ENCODE measurements at regions not wholly inside any gene's neighbourhood (a gene's known extent, or its start where the extent isn't known, plus 50 kb on each side); places are given as distances from the start of the nearest gene placed in this dataset.
"Not testable (repeated sequence)": the region's sequence is repeated elsewhere in the genome, so short reads cannot be mapped to it uniquely, and the experiment has no call there.

DNA sequence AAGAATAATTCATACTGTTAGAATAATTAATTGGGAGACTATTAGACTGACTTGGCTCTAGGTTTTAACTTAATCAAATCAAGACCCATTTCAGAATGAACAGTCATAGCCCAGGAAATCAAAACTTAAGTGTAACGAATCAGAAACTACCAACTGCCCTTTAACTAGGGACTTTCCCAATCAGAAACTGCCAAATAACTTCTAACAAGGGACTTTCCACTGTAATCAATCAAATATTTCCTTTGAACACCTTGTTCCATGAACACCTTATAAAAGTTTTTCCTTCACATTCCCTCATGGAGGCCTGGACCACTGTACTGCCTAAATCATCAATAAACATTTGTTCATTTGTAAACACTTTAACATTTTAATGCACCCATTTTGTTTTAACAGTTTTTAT lies 1054.7 kb upstream of the TMPRSS15 start:
- FAIRE-seq = no peak

DNA sequence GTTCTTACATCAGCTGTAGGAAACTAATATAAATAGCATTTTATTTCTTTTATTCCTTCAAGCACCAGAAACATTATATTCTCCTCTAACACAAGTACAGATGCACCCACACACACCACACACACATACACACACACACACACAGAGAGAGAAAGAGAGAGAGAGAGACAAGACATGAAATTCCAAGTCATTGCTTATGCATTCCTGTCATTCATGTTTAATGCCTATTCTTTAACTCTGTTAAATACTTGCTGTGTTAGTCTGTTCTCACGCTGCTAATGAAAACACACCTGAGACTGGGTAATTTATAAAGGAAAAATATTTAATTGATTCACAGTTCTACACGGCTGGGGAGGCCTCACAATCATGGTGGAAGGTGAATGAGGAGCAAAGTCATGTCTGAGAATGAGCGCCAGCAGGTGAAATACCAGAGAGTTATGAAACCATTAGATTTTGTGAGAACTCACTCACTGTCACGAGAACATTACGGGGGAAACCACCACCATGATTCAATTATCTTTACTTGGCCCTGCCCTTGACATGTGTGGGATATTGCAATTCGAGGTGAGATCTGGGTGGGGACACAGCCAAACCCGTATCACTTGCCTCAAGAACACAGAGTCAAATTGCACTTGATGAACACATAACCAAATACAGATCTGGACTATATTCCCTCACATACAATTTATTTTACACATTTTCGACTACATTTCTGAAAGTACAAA lies 1058.1 kb upstream of the TMPRSS15 start:
- no peak for FAIRE-seq

DNA sequence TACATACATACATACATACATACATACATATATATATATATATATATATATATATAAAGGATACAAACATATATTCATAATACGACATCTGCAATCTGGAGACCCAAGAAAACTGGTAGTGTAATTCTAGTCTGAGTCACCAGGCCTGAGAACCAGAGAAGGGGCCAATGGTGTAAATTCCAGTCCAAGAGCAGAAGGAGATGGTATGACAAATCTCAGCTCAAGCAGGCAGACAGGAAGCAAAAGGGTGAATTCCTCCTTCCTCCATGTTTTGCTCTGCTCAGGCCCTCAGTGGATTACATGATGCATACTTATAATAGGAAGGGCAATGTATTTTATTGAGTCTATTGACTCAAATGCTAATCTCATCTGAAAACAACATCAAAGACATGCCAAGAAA lies 1060.4 kb upstream of the TMPRSS15 start:
- no peak for FAIRE-seq

DNA sequence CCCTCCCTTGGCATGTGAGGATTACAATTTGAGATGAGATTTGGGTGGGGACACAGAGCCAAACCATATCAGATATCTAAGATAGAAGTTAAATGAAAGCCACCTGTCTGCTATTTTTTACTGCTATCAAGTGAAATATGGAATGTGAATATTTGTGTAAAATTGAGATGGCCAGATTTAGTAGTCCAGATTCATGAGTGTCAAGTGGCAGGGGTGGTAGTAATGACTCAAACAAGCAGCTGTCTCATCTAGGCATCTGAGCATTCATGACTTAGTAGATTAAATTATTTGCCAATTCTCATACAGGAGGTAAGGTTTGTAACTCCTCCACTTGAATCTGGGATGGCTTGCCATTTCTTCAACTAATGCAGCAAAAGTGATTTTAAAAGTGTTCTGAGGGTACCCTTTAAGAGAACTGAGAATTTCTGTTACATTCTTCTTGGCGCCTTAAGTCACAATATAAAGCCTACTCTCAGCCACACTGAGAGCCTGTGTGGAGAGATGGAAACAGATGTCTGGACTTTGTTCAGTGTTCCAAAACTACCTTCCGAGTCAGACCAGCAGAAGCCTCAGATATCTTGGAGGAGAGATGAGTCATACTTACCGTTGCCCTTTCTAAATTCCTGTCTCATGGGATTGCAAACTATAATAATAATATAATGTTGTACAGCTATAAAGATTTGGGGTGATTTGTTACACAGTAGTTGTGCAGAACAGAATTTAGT lies 1065.6 kb upstream of the TMPRSS15 start:
- FAIRE-seq = no peak

DNA sequence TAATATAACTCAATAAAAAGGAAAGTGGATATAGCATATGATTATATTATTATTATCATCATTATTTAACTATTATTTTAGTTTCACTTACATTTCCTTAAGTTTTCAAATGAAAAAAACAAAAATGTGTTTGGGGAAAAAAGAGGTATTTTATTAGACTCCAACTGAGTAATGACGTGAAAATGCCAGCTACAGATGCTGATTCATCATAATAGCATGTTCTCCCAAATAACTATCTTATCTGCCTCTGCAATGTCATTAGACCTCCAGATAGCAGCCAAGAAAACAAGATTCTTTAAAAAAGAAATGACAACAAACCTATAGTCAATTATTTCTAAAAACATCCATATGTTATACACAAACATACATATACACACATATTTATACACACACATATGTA lies 1071.9 kb upstream of the TMPRSS15 start:
- no peak for FAIRE-seq

DNA sequence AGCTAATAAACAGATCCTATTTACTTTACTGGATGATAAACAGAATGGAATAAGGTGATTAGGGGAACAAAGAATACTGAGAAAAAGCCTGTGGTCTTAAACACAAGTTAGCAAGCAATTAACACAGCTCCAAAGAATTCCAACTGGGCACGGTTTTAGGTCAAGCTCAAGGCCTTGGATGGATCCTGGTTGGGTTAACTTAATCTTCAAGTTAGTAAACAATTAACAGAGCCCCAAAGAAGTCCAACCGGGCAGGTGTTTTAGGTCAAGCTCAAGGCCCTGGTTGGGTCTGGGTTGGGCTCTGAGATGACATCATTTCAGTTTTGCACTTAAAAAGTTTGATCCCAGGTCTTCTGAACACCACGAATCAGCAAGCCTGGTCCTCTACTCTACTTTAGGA lies 1086.3 kb upstream of the TMPRSS15 start:
- FAIRE-seq = no peak

DNA sequence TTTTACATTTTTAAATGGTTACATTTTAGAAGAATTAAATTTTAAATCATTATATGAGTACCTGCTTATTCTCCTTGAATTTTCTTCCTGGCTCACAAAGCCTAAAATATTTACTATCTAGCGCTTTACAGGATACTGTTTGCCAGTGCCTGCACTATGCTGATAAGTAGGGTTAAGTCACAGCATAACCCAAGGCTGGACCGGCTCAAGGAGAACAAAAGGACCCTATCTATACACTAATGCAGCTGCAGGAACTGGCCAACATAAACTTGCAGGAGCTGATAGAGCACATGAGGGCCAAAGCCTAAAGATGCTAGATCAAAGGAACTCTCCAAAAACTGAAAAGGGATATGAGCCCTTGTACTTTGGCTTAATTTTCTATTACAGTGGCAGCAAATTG lies 1086.9 kb upstream of the TMPRSS15 start:
- no peak for FAIRE-seq

DNA sequence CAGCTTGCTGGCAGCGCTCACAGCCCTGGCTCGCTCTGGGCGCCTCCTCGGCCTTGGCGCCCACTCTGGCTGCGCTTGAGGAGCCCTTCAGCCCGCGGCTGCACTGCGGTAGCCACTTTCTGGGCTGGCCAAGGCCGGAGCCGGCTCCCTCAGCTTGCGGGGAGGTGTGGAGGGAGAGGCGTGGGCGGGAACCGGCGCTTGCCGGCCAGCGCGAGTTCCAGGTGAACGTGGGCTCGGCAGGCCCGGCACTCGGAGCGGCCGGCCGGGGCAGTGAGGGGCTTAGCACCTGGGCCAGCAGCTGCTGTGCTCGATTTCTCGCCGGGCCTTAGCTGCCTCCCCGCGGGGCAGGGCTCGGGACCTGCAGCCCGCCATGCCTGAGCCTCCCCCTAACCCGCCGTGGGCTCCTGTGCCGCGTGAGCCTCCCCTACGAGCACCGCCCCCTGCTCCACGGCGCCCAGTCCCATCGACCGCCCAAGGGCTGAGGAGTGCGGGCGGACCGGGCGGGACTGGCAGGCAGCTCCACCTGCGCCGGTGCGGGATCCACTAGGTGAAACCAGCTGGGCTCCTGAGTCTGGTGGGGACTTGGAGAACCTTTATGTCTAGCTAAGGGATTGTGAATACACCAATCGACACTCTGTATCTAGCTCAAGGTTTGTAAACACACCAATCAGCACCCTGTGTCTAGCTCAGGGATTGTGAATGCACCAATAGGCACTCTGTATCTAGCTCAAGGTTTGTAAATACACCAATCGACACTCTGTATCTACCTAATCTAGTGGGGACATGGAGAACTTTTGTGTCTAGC lies 1090.1 kb upstream of the TMPRSS15 start:
- FAIRE-seq = not testable (repeated sequence)

DNA sequence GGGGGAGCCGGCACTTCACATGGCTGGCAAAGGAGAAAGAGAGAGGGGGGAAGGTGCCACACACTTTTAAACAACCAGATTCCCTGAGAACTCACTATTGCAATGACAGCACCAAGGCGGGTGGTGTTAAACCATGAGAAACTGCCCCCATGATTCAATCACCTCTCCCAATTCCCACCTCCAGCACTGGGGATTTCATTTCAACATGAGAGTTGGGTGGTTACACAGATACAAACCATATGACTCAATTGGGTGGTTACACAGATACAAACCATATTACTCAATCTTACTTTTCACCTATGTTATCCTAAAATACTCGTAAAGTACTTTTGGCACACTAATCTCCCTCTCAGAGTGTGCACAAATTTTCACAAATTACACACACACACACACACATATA lies 1097.5 kb upstream of the TMPRSS15 start:
- FAIRE-seq = no peak

DNA sequence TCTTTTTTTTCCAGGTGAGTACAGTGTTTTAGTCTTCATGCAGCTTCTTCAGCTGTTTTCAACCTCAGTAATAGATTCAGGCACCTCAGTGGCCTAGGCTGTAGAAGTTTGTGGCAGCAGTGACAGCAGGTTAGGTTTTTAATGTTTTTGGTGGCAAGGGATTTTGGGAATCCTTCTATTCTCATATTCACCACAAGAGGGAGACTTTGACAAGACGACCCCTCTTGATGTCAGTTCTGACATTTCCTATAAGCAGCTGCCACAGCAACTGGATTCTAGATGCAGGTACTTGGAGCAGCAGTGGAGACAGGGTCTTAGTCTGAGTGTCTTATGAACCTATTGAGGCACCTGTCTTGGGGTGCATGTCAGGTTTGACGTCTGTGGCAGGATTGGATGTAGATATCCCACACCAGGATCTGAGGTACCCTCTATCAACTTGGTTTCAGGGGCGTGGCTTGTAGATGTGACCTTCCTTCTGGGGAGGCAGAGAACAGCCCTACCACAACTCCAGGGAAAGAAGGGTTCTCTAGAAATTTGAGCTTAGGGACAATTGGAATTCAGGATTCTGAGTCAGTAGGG lies 1104.2 kb upstream of the TMPRSS15 start:
- FAIRE-seq = no peak

DNA sequence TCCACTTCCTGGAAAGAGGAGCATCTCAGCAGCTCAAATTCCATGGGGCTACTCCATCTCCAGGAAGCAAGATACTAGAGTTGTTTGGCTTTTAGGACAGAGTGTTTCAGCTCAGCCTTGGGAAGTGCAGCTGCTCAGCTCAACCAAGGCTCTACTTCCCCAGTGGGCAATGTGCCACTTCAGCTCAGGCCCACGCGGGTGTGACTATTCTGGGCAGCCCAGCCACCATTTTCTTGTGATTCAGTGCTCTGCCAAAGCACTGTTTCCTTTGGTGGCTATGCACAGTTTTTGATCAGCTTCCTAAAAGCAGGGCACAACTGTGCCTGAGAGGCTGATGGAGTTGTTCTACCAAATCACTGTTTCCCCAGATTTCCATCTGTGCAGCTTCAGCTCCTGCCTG lies 1104.9 kb upstream of the TMPRSS15 start:
- no peak for FAIRE-seq

DNA sequence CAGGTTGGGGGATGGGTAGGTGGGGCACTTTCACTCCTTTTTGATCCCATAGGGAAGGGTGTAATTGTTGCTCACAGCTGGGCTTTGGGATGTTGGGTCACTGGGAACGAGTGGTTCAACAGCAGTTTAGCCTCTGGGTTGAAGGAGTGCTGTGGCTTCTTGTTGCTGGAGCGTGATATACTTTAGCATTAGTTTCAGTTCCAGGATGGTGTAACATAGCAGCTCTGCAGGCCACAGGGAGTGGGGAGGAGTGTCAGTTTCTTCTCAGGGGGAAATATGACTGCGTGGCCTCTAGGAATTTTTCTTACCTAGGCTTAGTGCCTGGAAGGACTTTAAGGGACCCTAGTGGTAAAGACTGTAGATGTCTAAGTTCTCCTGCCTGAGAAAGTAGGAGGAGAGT lies 1105.3 kb upstream of the TMPRSS15 start:
- no peak for FAIRE-seq

DNA sequence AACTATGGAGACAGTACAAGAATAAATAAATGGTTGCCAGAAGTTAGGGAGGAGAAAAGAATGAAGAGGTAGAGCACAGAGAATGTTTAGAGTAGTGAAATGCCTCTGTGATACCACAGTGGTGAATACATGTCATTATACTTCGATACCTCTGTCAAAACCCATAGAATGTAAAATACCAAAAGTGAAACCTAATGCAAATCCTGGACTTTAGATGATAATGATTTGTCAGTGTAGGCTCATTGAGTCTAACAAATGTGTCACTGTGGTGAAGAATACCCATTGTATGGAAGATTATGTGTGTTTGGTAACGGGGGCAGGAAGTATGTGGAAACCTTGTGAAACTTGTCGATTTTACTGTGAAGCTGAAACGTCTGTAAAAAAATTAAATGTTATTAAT lies 1106.5 kb upstream of the TMPRSS15 start:
- FAIRE-seq = no peak

DNA sequence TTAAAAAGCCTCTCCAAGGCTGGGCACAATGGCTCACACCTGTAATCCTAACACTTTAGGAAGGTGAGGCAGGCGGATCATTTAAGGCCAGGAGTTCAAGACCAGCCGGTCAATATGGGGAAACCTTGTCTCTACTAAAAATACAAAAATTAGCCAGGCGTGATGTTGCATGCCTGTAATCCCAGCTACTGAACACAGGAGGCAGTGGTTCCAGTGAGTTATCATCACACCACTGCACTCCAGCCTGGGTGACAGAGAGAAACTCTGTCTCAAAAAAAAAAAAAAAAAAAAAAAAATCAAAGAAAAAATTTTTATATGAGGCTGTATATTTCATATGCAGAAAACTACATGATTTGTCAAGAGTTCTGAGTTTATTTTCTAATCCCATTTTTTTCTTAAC lies 1107.1 kb upstream of the TMPRSS15 start:
- no peak for FAIRE-seq

DNA sequence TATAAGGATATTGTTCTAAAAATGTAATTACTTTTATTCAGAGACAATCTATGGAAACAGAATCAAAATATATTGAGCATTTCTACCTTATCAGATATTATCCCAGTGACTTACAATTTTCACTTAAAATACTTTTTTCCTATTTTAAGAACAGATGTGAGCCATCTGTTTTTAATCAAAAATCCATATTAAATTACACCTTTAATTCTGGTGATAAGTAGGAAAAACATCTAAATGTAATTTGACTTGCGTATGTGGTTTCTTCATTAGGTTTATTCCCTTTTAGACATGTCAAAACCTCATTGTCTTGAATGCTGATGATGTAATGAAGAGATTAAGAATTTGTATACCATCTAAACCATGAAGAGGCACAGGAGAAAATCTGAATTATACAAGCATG lies 1118.8 kb upstream of the TMPRSS15 start:
- no peak for FAIRE-seq

DNA sequence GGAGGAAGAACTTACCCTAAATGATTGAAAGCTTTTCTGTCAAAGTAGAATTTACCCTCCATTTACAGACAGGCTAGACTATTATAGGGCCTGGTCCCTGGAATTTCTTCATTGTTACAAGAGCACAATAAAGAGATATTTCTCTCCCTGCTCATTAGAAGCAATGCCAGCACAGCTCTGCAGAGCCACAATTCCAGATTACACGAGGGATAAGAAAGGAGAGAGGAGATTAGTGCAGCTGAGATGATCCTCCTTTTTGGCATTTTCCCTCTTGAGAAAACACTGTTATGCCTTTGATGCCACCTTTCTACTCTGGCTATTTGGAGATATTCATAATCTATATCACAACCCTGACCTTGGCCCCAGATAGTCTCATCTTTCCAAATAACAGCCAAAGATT lies 1119.5 kb upstream of the TMPRSS15 start:
- FAIRE-seq = no peak

DNA sequence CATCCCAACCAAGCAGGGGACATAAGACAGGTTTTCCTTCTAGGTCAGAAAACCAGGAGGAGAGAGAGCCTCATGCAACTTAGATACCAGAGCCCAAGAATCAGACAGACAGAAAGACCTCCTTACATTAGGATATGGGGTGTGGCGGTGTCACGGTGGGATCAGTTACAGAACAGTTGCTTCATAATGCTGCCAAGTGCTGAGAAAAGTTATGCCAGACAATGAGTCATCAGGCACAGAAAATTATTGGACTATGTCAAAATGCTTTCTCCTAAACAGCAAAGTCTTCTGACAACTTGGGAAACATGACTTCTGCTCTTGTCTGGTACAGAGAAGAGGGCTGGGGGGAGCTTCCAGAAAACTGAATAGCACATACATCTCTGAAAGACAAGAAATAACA lies 1120.2 kb upstream of the TMPRSS15 start:
- no peak for FAIRE-seq

DNA sequence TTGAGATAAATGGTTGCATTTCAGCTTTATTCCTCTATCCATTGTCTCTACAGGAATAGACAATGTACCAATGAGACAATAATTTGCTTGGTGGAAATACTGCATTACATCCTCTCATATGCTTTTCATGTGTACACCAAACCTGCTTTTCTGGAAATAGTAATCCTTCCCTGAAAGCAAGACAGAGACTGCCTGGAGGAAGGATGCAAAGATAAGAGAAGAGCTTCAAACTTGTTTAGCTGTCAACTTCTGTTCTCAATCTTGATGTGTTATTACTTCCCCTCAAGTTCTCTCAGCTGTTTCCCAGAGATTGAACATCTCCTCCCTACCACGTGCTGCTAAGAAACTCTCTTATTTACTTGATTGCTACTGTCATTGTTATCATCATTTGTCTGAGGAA lies 1125.4 kb upstream of the TMPRSS15 start:
- no peak for FAIRE-seq

DNA sequence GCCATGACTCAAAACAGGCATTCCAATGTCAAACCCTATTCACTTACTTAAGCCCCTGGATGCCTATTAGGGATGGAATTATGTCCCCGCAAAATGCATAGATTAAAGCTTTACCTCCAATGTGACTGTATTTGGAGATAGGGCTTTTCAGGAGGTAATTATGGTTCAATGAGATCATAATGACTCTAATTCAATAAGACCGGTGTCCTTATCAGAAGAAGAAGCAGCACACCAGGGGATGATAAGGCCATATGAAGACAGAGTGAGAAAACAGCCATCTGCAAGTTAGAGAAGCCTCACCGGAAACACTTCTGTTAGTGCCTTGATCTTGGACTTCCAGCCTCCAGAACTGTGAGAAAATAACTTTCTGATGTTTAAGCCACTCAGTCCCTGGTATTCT lies 1131.8 kb upstream of the TMPRSS15 start:
- no peak for FAIRE-seq

DNA sequence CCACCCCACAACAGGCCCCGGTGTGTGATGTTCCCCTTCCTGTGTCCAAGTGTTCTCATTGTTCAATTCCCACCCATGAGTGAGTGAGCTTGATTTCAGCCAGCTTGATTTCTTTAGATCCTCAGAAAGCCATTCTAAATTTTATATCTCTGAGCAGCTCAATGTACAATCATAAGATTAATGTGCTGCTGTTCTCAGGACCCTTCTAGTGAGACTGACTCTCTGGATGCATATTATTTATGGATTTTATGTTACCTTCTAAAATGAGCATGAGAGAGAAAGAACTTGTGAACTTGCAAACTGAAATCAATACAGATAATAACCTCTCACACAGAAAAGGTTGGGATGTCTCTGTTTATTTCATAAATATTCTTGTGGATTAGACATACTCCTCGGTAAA lies 1133.5 kb upstream of the TMPRSS15 start:
- FAIRE-seq = no peak

DNA sequence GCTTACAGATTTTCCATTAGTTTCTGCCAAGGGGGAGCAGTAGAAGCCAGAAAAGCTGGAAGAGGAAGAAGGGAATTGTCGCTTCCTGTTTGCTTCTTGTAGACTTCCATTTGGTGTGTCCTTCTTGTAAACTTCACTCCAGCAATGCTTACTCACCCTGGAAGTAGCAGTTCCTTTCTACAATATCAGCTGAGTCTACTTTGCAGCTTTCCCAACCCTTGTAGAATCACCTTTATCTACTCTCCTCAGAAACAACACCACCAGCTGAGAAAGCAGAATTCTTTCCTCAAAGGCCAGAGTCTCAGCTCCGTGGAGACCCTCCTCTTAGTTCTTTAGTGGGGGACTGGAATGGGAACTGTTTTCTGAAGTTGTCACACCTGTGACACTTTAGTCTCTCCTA lies 1136.7 kb upstream of the TMPRSS15 start:
- FAIRE-seq = no peak

DNA sequence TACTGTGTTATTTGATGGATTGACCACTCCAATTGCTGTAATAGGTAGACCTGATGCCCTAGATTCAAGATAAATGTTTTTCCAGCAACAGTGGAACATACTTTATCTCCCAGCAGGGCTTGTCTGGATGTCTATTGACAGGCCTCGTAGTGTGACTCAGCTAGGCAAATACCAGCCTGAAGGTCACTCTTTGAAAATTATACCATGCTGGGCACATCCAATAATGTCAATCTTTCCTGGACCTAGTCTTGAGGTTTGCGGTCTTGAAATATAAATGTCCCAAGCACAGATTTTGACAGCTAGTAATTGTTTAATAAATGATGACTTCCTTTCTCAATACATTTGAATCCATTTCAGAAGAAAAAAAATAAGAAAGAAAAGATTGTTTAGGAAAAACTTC lies 1138.0 kb upstream of the TMPRSS15 start:
- no peak for FAIRE-seq

DNA sequence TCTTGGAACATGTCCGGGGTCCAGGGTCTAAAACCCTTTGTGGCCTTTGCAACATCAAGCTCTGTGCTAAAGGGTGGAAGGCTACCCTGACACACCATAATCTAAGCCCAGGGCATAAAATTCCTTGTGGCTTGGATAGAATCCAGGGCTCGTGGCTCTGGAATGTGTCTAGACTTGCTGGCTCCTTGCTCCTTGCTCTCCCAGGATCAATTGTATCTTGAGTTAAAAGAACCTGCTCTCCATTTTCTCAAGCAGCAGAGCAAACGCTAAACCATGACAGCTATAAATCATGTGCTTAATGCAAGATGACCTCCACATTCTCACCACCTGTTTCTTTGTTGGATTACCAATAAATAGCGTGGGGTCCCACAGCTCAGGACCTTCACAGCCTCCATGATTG lies 1140.9 kb upstream of the TMPRSS15 start:
- not testable (repeated sequence) for FAIRE-seq

Data from islet of Langerhans (tissue), 1 donor.